CD14-positive monocyte (primary cell): ENCODE measurements at regions not wholly inside any gene's neighbourhood (a gene's known extent, or its start where the extent isn't known, plus 50 kb on each side); places are given as distances from the start of the nearest gene placed in this dataset.

Source experiments
- DNase-seq, 3 donors: peaks; one replicate each; pipeline ENCODE4 v3.0.0-alpha.2; 2011 to 2022
- H2AFZ ChIP-seq: 2 replicates; pipeline ENCODE4 v1.6.0; 2012; ENCODE audit warnings: mild to moderate bottlenecking, low read depth, low read length, inconsistent platforms; ENCODE audit not compliant: insufficient read depth, poor library complexity, severe bottlenecking
- H3K27ac ChIP-seq, 2 donors: 1 replicate in 1 of 2; 2 replicates in 1 of 2; pipeline ENCODE4 v1.5.1; 2012 to 2013; ENCODE audit warnings: low read length in 2 of 2, control low read depth in 1 of 2, inconsistent platforms in 1 of 2, low read depth in 1 of 2, mild to moderate bottlenecking in 1 of 2
- H3K27me3 ChIP-seq, 2 donors: one replicate each; pipeline versions ENCODE4 v1.6.0 to v1.6.1; 2011 to 2013; ENCODE audit warnings: low read length in 2 of 2; ENCODE audit not compliant: control insufficient read depth in 2 of 2, insufficient read depth in 2 of 2
- H3K36me3 ChIP-seq, 2 donors: replicated peaks in 1 of 2; 1 replicate in 1 of 2; 2 replicates in 1 of 2; pipeline versions ENCODE4 v1.5.1 to v1.6.1; 2012 to 2013; ENCODE audit warnings: low read length in 2 of 2, control low read depth in 1 of 2, inconsistent platforms in 1 of 2, mild to moderate bottlenecking in 1 of 2; ENCODE audit not compliant: insufficient read depth in 2 of 2, control insufficient read depth in 1 of 2
- H3K4me1 ChIP-seq, 2 donors: 1 replicate in 1 of 2; 2 replicates in 1 of 2; pipeline versions ENCODE4 v1.5.1 to v1.6.1; 2012 to 2013; ENCODE audit warnings: low read length in 2 of 2, control low read depth in 1 of 2, inconsistent platforms in 1 of 2, mild to moderate bottlenecking in 1 of 2, moderate library complexity in 1 of 2; ENCODE audit not compliant: insufficient read depth in 2 of 2, control insufficient read depth in 1 of 2
- H3K4me2 ChIP-seq: replicated peaks from 2 replicates; pipeline ENCODE3; 2012; ENCODE audit warnings: low read length, moderate library complexity, mild to moderate bottlenecking; ENCODE audit not compliant: poor library complexity, severe bottlenecking; ENCODE audit errors: extremely low read depth
- H3K4me3 ChIP-seq, 3 experiments: fragments of 200-600 bp in 1 of 3; sonication (generic) in 1 of 3; replicated peaks in 1 of 3; 1 replicate in 2 of 3; 2 replicates in 1 of 3; pipeline ENCODE4 v1.5.1; 2011 to 2013; ENCODE audit warnings: low read length in 3 of 3, mild to moderate bottlenecking in 3 of 3, control low read depth in 2 of 3, low read depth in 2 of 3, inconsistent platforms in 1 of 3, moderate library complexity in 1 of 3
- H3K79me2 ChIP-seq: 2 replicates; pipeline ENCODE4 v1.6.0; 2012; ENCODE audit warnings: mild to moderate bottlenecking, control low read depth, inconsistent platforms, low read length, moderate library complexity; ENCODE audit not compliant: insufficient read depth
- H3K9ac ChIP-seq: 2 replicates; pipeline ENCODE4 v1.6.0; 2017; ENCODE audit warnings: low read length, mild to moderate bottlenecking; ENCODE audit not compliant: insufficient read depth, poor library complexity, severe bottlenecking
- H3K9me3 ChIP-seq, 2 donors: replicated peaks in 1 of 2; 1 replicate in 1 of 2; 2 replicates in 1 of 2; pipeline versions ENCODE4 v1.5.1 to v1.6.1; 2012 to 2013; ENCODE audit warnings: low read length in 2 of 2, control low read depth in 1 of 2; ENCODE audit not compliant: control insufficient read depth in 1 of 2, insufficient read depth in 1 of 2
- H4K20me1 ChIP-seq: 2 replicates; pipeline ENCODE4 v1.6.0; 2012; ENCODE audit warnings: mild to moderate bottlenecking, low read length, control low read depth, moderate library complexity; ENCODE audit not compliant: insufficient read depth
- H3K27ac Mint-ChIP-seq, 7 donors: one replicate each; pipeline ENCODE4 v1.8.0; 2020; ENCODE audit warnings: mild to moderate bottlenecking in 7 of 7, mixed read lengths in 7 of 7, moderate library complexity in 6 of 7, inconsistent platforms in 2 of 7
- H3K27me3 Mint-ChIP-seq, 3 donors: one replicate each; pipeline ENCODE4 v1.8.0; 2021 to 2022; ENCODE audit warnings: low read depth in 3 of 3, mild to moderate bottlenecking in 3 of 3, mixed read lengths in 3 of 3, moderate library complexity in 3 of 3, inconsistent platforms in 1 of 3
- H3K36me3 Mint-ChIP-seq, 2 donors: one replicate each; pipeline ENCODE4 v1.8.0; 2020; ENCODE audit warnings: mixed read lengths in 2 of 2, inconsistent platforms in 1 of 2, mild to moderate bottlenecking in 1 of 2
- H3K4me1 Mint-ChIP-seq: one replicate; pipeline ENCODE4 v1.8.0; 2020; ENCODE audit warnings: mild to moderate bottlenecking, mixed read lengths
- H3K4me3 Mint-ChIP-seq, 2 donors: one replicate each; pipeline ENCODE4 v1.8.0; 2020; ENCODE audit warnings: mild to moderate bottlenecking in 2 of 2, mixed read lengths in 2 of 2, moderate library complexity in 1 of 2
- H3K9me3 Mint-ChIP-seq, 7 donors: one replicate each; pipeline ENCODE4 v1.8.0; 2020 to 2022; ENCODE audit warnings: mixed read lengths in 7 of 7, mild to moderate bottlenecking in 6 of 7, moderate library complexity in 6 of 7, inconsistent platforms in 2 of 7
- CTCF ChIP-seq: fragments of 200-600 bp; IDR thresholded peaks from one replicate; pipeline ENCODE4 v1.8.0; 2022; ENCODE audit warnings: antibody characterized with exemption, mild to moderate bottlenecking
- WGBS: methylation state at CpG from one replicate; pipeline ENCODE4 v1.1.5; 2013; ENCODE audit warnings: missing lambda C conversion rate; ENCODE audit not compliant: insufficient coverage; 5-methylcytosine and 5-hydroxymethylcytosine counted together
- intact Hi-C, 2 donors: fragments of 100-400 bp; cut with micrococcal nuclease; formaldehyde crosslinking; loops; one replicate each; pipeline versions ENCODE4 v1.15.0 to v1.15.1; 2023

GRCh38 chr2:220452561-220452960 lies 825.1 kb downstream of the SLC4A3 start:
- Histone ChIP-seq H3K27ac (no peak overlapping the region), H3K36me3 (no peaks in the 10 kb centered on the region), H3K4me3 (no peak overlapping the region), H3K27me3 (no peaks in the 10 kb centered on the region), H3K4me1 (no peaks in the 10 kb centered on the region), H3K79me2 (no peaks in the 10 kb centered on the region), H3K9me3 (no peaks in the 10 kb centered on the region), H3K9ac (no peak overlapping the region), H4K20me1 (no peaks in the 10 kb centered on the region), H3K4me2 (no peak overlapping the region), H2AFZ (no peak overlapping the region)
- H3K4me3 Mint-ChIP-seq = no peak overlapping the region
- no peak overlapping the region for H3K27ac Mint-ChIP-seq
- no peaks in the 10 kb centered on the region for H3K27me3 Mint-ChIP-seq
- no peaks in the 10 kb centered on the region for H3K36me3 Mint-ChIP-seq
- intact Hi-C loops = no loop called here
- no CpG with 5 or more reads among the region's 2 CpGs for WGBS
- no peak for DNase-seq
- H3K4me1 Mint-ChIP-seq = no peaks in the 10 kb centered on the region
- TF ChIP-seq CTCF = no peak
- H3K9me3 Mint-ChIP-seq = peaks cover 0 to 9% (median 3%) of the 10 kb centered on the region in 7 donors

GRCh38 chr2:220455351-220455990 lies 828.0 kb downstream of the SLC4A3 start:
- no peak overlapping the region for H3K4me2 ChIP-seq
- DNase-seq = no peak
- no peak overlapping the region for H3K9ac ChIP-seq
- H3K4me3 ChIP-seq = no peak overlapping the region
- Mint-ChIP-seq H3K27me3 (peaks cover 0 to 2% (median 0%) of the 10 kb centered on the region in 3 donors), H3K36me3 (no peaks in the 10 kb centered on the region), H3K4me3 (no peak overlapping the region), H3K4me1 (no peaks in the 10 kb centered on the region), H3K27ac (no peak overlapping the region), H3K9me3 (peaks cover 0 to 4% (median 2%) of the 10 kb centered on the region in 7 donors)
- no peaks in the 10 kb centered on the region for H3K36me3 ChIP-seq
- no peaks in the 10 kb centered on the region for H3K27me3 ChIP-seq
- no CpG with 5 or more reads among the region's 3 CpGs for WGBS
- H2AFZ ChIP-seq = no peak overlapping the region
- no peak overlapping the region for H3K27ac ChIP-seq
- no peaks in the 10 kb centered on the region for H4K20me1 ChIP-seq
- no peaks in the 10 kb centered on the region for H3K9me3 ChIP-seq
- TF ChIP-seq CTCF = no peak
- intact Hi-C loops = no loop called here
- no peaks in the 10 kb centered on the region for H3K4me1 ChIP-seq
- no peaks in the 10 kb centered on the region for H3K79me2 ChIP-seq
